Esophagus mucosa (tissue), 1 donor: ENCODE measurements at regions not wholly inside any gene's neighbourhood (a gene's known extent, or its start where the extent isn't known, plus 50 kb on each side); places are given as distances from the start of the nearest gene placed in this dataset.
"Not testable (repeated sequence)": the region's sequence is repeated elsewhere in the genome, so short reads cannot be mapped to it uniquely, and the experiment has no call there.

Experiments used
- ATAC-seq: fragments of 200-7000 bp; cut with Tn5 transposase; one replicate; pipeline ENCODE4 v1.9.1; 2020
- donor health status: DM: yes; HTN: yes; CAD: no.

GRCh38 chr6:48388044-48388443 is 277.0 kb upstream of the PTCHD4 start:
- ATAC-seq = no peak

GRCh38 chr6:48378884-48379407 is 267.9 kb upstream of the PTCHD4 start:
- peak; percentile 83 for ATAC-seq

- no peak for ATAC-seq
These were observed 266.1 kb upstream of the PTCHD4 start for GRCh38 chr6:48377115-48377514.

GRCh38 chr6:48371226-48371625 is 260.2 kb upstream of the PTCHD4 start:
- not testable (repeated sequence) for ATAC-seq

GRCh38 chr6:48369100-48369499 is 258.1 kb upstream of the PTCHD4 start:
- ATAC-seq = no peak

GRCh38 chr6:48325701-48326100 is 214.7 kb upstream of the PTCHD4 start:
- no peak for ATAC-seq

GRCh38 chr6:48318670-48319069 is 207.7 kb upstream of the PTCHD4 start:
- ATAC-seq = peak; percentile 33

GRCh38 chr6:48315915-48316314 is 204.9 kb upstream of the PTCHD4 start:
- no peak for ATAC-seq

- no peak for ATAC-seq
These were observed 204.2 kb upstream of the PTCHD4 start for GRCh38 chr6:48315051-48315719.

GRCh38 chr6:48311301-48311700 is 200.3 kb upstream of the PTCHD4 start:
- no peak for ATAC-seq

GRCh38 chr6:48307573-48307972 is 196.6 kb upstream of the PTCHD4 start:
- no peak for ATAC-seq

- ATAC-seq = no peak
These were observed 179.6 kb upstream of the PTCHD4 start for GRCh38 chr6:48290595-48290994.

GRCh38 chr6:48289841-48290240 is 178.8 kb upstream of the PTCHD4 start:
- ATAC-seq = no peak

GRCh38 chr6:48281217-48281616 is 170.2 kb upstream of the PTCHD4 start:
- ATAC-seq = no peak

- no peak for ATAC-seq
These were observed 169.1 kb upstream of the PTCHD4 start for GRCh38 chr6:48280035-48280620.

- ATAC-seq = no peak
These were observed 167.3 kb upstream of the PTCHD4 start for GRCh38 chr6:48278261-48278660.

GRCh38 chr6:48272518-48272917 is 161.5 kb upstream of the PTCHD4 start:
- ATAC-seq = no peak

- no peak for ATAC-seq
These were observed 144.1 kb upstream of the PTCHD4 start for GRCh38 chr6:48255094-48255493.

- ATAC-seq = no peak
These were observed 138.1 kb upstream of the PTCHD4 start for GRCh38 chr6:48249071-48249470.

GRCh38 chr6:48243071-48243470 is 132.1 kb upstream of the PTCHD4 start:
- ATAC-seq = no peak

GRCh38 chr6:48240287-48240686 is 129.3 kb upstream of the PTCHD4 start:
- ATAC-seq = no peak

GRCh38 chr6:48236375-48236774 is 125.4 kb upstream of the PTCHD4 start:
- no peak for ATAC-seq

GRCh38 chr6:48233063-48233462 is 122.1 kb upstream of the PTCHD4 start:
- no peak for ATAC-seq

GRCh38 chr6:48229841-48230240 is 118.8 kb upstream of the PTCHD4 start:
- ATAC-seq = no peak

- ATAC-seq = no peak
These were observed 111.2 kb upstream of the PTCHD4 start for GRCh38 chr6:48222241-48222640.
